ENCODE measurements at regions not wholly inside any gene's neighbourhood (a gene's known extent, or its start where the extent isn't known, plus 50 kb on each side); places are given as distances from the start of the nearest gene placed in this dataset.

DNA sequence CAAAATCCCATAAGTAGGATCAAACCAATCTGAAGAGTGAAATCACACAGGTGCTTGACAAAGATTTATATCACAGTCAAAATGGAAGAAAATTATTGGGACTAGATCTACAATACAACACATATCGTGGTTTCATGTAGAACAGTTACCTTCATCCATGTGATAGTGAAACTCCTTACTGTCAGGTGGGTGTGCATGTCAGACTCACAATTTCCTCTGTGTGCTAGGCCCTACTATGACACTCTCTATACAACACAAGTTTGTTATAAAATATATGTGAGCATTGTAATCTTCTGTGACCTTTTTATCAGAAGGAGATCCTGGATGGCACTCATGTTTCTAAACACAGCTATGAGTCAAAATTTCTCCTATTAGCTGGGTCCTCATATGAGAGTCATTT is 947.0 kb upstream of the TSPY4 start:
- no peaks in the 10 kb centered on the region for H3K27me3 ChIP-seq (ENCODE audit: control insufficient read depth, insufficient read depth)
- WGBS: 69% methylated on average over 1 of the region's 1 CpG
- DNase-seq (no peak), ATAC-seq (no peak)
- no peaks in the 10 kb centered on the region for H3K9me3 ChIP-seq (ENCODE audit: control insufficient read depth, low read length)
- H3K4me1 ChIP-seq (ENCODE audit: control insufficient read depth, insufficient read depth, low read length): no peaks in the 10 kb centered on the region
- no peak overlapping the region for H3K4me3 ChIP-seq (ENCODE audit: low read length)
- H3K27ac ChIP-seq (ENCODE audit: low read length): no peak overlapping the region
- intact Hi-C loops (cut with DNase I): no loop called here

DNA sequence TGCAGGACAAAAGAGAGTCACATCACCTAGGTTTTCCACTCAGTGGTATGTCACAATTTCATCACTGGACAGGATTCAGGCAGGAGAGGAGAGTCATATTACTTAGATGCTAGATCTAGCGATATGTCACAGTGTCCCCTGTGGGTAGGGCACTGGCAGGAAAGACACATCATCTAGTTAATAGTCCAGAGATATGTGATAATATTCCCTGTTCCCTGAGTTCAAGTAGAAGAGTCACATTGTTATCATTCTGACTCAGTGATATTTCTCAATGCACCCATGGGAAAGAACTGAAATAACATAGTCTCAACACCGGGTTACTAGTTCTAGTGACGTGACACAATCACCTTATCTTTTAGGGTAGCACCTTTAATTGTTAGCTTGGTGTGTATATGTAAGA is 944.0 kb upstream of the TSPY4 start:
- Histone ChIP-seq H3K4me3 (ENCODE audit: low read length) (no peak overlapping the region), H3K27ac (ENCODE audit: low read length) (no peak overlapping the region), H3K9me3 (ENCODE audit: control insufficient read depth, low read length) (no peaks in the 10 kb centered on the region), H3K27me3 (ENCODE audit: control insufficient read depth, insufficient read depth) (no peaks in the 10 kb centered on the region), H3K4me1 (ENCODE audit: control insufficient read depth, insufficient read depth, low read length) (no peaks in the 10 kb centered on the region)
- intact Hi-C loops (cut with DNase I): no loop called here
- DNase-seq (no peak), ATAC-seq (no peak)
- 75% methylated on average over 3 of the region's 3 CpGs for whole genome bisulfite sequencing

DNA sequence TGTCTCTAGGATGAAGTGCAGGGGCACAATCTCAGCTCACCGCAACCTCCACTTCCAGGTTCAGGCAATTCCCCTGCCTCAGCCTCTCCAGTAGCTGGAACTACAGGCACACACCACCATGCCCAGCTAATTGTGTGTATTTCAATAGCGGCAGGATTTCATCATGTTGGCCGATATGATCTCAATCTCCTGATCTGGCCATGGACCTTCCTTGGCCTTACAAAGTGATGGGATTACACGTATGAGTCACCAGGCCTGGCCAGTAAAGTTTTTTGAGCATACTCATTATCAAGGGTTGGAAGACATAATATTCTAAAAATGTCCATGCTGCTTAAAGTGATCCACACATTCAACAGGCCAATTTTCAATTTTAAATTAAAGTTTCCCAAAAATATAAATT is 914.4 kb upstream of the TSPY4 start:
- ATAC-seq (no peak), DNase-seq (no peak)
- Histone ChIP-seq H3K4me1 (ENCODE audit: control insufficient read depth, insufficient read depth, low read length) (no peaks in the 10 kb centered on the region), H3K4me3 (ENCODE audit: low read length) (no peak overlapping the region), H3K27me3 (ENCODE audit: control insufficient read depth, insufficient read depth) (no peaks in the 10 kb centered on the region), H3K27ac (ENCODE audit: low read length) (no peak overlapping the region), H3K9me3 (ENCODE audit: control insufficient read depth, low read length) (no peaks in the 10 kb centered on the region)
- intact Hi-C loops (cut with DNase I): no loop called here
- 80% methylated on average over 4 of the region's 4 CpGs for WGBS

DNA sequence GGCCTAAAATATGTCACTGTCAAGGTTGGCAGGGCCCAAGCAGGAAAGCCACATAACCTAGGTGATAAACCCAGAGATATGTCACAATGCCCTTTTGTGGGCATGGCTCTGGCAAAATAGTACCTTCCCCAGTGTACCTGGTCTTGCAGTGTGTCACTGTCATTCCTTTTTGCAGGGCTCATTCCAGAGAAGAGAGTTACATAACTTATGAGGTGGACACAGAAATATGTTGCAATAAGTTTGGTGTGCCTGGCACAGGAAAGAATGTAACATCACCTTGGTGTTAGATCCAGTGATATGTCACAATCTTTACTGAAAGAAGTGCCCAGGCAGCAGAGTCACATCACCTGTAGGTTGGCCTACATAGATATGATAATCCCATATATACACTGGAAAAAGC is 910.8 kb upstream of the TSPY4 start:
- Histone ChIP-seq H3K27me3 (ENCODE audit: control insufficient read depth, insufficient read depth) (no peaks in the 10 kb centered on the region), H3K4me1 (ENCODE audit: control insufficient read depth, insufficient read depth, low read length) (no peaks in the 10 kb centered on the region), H3K27ac (ENCODE audit: low read length) (no peak overlapping the region), H3K9me3 (ENCODE audit: control insufficient read depth, low read length) (no peaks in the 10 kb centered on the region), H3K4me3 (ENCODE audit: low read length) (no peak overlapping the region)
- DNase-seq (no peak), ATAC-seq (no peak)
- intact Hi-C loops (cut with DNase I): no loop called here

DNA sequence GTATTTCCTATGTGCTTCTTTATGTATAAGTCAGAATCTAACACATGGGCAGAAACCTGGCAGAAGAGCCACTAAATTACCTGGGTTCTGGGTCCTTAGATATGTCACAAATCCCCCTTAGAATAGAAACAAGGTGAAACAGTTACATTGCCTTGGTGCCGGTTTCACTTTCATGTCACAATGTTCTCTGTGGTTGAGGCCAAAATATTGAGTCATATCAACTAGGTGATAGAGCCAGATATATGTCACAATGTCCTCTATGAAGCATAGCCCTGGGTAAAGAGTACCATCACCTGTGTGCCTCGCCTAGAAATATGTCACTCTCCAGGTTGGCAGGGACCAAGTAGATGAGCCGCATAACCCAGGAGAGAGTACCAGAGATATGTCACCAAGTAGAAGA is 899.8 kb upstream of the TSPY4 start:
- H3K27me3 ChIP-seq (ENCODE audit: control insufficient read depth, insufficient read depth): no peaks in the 10 kb centered on the region

DNA sequence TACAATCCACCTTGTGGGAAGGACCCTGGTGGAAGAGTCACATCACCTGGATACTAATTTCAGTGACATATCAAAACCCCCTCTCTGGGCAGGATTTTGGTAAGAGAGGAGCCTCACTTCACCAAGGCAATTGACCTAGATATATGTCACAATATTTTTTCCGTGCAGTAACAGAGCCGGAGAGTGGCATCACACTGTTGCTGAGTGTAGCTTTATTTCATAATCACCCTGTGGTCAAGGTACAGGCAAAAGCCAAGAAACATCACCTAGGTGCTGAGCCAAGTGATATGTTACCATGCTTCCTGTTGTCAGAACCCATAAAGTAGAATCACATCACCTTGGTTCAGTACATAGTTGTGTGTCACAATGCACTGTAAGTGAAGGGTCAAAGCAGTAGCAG is 895.2 kb upstream of the TSPY4 start:
- Histone ChIP-seq H3K27me3 (ENCODE audit: control insufficient read depth, insufficient read depth) (no peaks in the 10 kb centered on the region), H3K27ac (ENCODE audit: low read length) (no peak overlapping the region), H3K9me3 (ENCODE audit: control insufficient read depth, low read length) (no peaks in the 10 kb centered on the region), H3K4me3 (ENCODE audit: low read length) (no peak overlapping the region), H3K4me1 (ENCODE audit: control insufficient read depth, insufficient read depth, low read length) (no peaks in the 10 kb centered on the region)
- DNase-seq (no peak), ATAC-seq (no peak)
- 93% methylated on average over 2 of the region's 2 CpGs for WGBS
- intact Hi-C loops (cut with DNase I): no loop called here

More for the DNA sequence above, 899.8 kb upstream of the TSPY4 start:
- no peaks in the 10 kb centered on the region for H3K4me1 ChIP-seq (ENCODE audit: control insufficient read depth, insufficient read depth, low read length)
- DNase-seq: no peak
- no peaks in the 10 kb centered on the region for H3K9me3 ChIP-seq (ENCODE audit: control insufficient read depth, low read length)
- H3K27ac ChIP-seq (ENCODE audit: low read length): no peak overlapping the region
- WGBS: 63% methylated on average over 3 of the region's 3 CpGs
- intact Hi-C loops (cut with DNase I): no loop called here
- H3K4me3 ChIP-seq (ENCODE audit: low read length): no peak overlapping the region
- no peak for ATAC-seq

DNA sequence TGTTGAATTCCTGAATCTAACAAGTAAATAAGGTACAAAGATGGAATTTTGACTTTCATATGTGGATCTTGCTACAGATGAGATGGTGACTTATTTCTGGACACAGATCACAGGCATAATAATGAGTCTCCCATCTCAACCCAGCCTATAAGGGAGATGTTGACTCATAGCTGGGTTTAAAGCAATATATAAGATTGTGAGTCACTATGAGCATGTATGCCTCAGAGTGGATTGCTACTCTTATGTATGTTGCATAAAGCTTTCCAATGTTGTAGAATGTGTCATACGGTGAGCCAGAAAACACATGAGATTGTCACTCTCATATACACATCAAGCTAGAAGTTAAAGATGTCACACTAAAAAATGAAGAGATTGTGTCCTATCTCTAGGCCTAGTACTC is 884.3 kb upstream of the TSPY4 start:
- no peak overlapping the region for H3K27ac ChIP-seq (ENCODE audit: low read length)
- ATAC-seq: no peak
- 93% methylated on average over 1 of the region's 1 CpG for WGBS

DNA sequence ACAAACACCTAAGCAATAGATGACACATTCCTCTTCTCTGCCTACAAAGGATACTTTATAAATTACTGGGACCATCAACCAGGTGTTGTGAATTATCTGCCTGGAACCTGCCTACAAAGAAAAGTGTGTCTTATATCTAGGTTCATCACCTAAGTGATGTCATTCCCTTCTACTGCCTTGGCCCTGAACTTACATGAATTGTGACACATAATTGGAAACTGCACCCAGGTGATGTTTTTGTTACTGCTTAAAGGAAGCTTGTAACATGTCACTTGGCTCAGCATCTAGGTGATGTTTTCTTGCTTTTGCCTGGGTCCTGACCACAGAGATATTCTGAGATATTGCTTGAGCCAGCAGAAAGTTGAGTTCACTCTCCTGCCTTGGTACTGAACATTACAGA is 870.5 kb upstream of the TSPY4 start:
- Histone ChIP-seq H3K27ac (ENCODE audit: low read length) (no peak overlapping the region), H3K9me3 (ENCODE audit: control insufficient read depth, low read length) (no peaks in the 10 kb centered on the region), H3K27me3 (ENCODE audit: control insufficient read depth, insufficient read depth) (no peaks in the 10 kb centered on the region), H3K4me1 (ENCODE audit: control insufficient read depth, insufficient read depth, low read length) (no peaks in the 10 kb centered on the region), H3K4me3 (ENCODE audit: low read length) (no peak overlapping the region)
- ATAC-seq: no peak
- DNase-seq: no peak
- intact Hi-C loops (cut with DNase I): no loop called here

More for the DNA sequence above, 884.3 kb upstream of the TSPY4 start:
- H3K4me3 ChIP-seq (ENCODE audit: low read length): no peak overlapping the region
- H3K9me3 ChIP-seq (ENCODE audit: control insufficient read depth, low read length): no peaks in the 10 kb centered on the region
- intact Hi-C loops (cut with DNase I): no loop called here
- DNase-seq: no peak
- no peaks in the 10 kb centered on the region for H3K27me3 ChIP-seq (ENCODE audit: control insufficient read depth, insufficient read depth)
- H3K4me1 ChIP-seq (ENCODE audit: control insufficient read depth, insufficient read depth, low read length): no peaks in the 10 kb centered on the region

DNA sequence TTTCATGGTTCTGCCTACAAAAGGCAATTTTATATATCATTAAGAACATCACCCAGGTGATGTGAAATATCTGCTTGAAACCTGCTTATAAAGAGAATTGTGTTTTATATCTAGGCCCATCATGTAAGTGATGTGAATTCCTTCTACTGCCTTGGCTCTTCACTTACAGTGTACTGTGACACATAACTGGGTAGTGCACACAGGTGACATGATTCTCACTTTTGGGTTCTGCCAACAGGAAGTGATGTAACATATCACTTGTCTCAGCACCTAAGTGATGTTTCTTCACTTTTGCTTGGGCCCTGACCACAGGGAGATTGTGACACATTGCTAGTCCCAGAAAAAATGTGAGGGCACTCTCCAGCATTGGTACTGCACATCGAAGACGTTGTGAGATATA is 867.0 kb upstream of the TSPY4 start:
- ATAC-seq: no peak
- no peaks in the 10 kb centered on the region for H3K9me3 ChIP-seq (ENCODE audit: control insufficient read depth, low read length)
- no peaks in the 10 kb centered on the region for H3K27me3 ChIP-seq (ENCODE audit: control insufficient read depth, insufficient read depth)
- H3K4me3 ChIP-seq (ENCODE audit: low read length): no peak overlapping the region
- no peaks in the 10 kb centered on the region for H3K4me1 ChIP-seq (ENCODE audit: control insufficient read depth, insufficient read depth, low read length)
- intact Hi-C loops (cut with DNase I): no loop called here
- no peak for DNase-seq
- 72% methylated on average over 2 of the region's 2 CpGs for WGBS
- no peak overlapping the region for H3K27ac ChIP-seq (ENCODE audit: low read length)

DNA sequence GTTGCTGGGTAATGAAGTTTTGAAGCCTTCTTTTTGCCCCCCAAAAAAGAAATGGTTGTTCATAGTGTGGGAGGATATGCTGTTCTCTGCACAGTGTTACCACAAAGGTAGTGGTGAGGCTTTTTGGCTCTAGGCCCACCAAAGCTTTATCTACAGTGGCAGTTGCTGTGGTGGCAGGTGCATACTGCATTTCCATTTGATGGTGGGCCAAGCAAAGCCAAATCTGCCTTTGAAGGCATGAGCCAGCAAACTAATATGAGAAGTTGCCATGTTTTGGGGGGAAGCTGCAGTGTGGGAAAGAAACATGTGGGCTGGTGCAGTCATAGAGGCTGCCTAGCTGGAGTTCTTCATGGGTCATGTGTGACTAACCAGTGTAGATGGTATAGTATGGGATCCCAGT is 858.1 kb upstream of the TSPY4 start:
- Histone ChIP-seq H3K9me3 (ENCODE audit: control insufficient read depth, low read length) (no peaks in the 10 kb centered on the region), H3K27ac (ENCODE audit: low read length) (no peak overlapping the region), H3K4me1 (ENCODE audit: control insufficient read depth, insufficient read depth, low read length) (no peaks in the 10 kb centered on the region), H3K4me3 (ENCODE audit: low read length) (no peak overlapping the region), H3K27me3 (ENCODE audit: control insufficient read depth, insufficient read depth) (no peaks in the 10 kb centered on the region)
- intact Hi-C loops (cut with DNase I): no loop called here
- DNase-seq (no peak), ATAC-seq (no peak)

DNA sequence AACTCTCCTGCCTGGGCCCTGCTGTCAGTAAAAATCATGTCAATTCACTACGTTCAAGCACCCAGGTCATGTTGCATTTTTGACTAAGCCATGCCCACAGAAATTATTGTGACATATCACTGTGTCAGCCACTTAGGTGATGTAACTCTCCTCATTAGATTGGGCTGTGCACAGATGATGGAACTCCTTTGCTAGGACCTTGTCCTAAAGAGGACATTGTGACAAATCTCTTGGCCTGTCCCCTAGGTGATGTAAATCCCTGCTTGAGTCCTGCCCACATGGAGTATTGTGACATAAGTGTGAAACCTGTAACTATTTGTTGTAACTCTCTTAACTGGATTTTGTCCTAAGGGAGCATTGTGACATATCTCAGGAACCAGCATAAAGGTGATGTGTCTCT is 848.3 kb upstream of the TSPY4 start:
- Histone ChIP-seq H3K4me3 (ENCODE audit: low read length) (no peak overlapping the region), H3K9me3 (ENCODE audit: control insufficient read depth, low read length) (no peaks in the 10 kb centered on the region), H3K27ac (ENCODE audit: low read length) (no peak overlapping the region), H3K4me1 (ENCODE audit: control insufficient read depth, insufficient read depth, low read length) (no peaks in the 10 kb centered on the region), H3K27me3 (ENCODE audit: control insufficient read depth, insufficient read depth) (no peaks in the 10 kb centered on the region)
- DNase-seq: no peak
- intact Hi-C loops (cut with DNase I): no loop called here
- WGBS: 37% methylated on average over 1 of the region's 1 CpG
- ATAC-seq: no peak

DNA sequence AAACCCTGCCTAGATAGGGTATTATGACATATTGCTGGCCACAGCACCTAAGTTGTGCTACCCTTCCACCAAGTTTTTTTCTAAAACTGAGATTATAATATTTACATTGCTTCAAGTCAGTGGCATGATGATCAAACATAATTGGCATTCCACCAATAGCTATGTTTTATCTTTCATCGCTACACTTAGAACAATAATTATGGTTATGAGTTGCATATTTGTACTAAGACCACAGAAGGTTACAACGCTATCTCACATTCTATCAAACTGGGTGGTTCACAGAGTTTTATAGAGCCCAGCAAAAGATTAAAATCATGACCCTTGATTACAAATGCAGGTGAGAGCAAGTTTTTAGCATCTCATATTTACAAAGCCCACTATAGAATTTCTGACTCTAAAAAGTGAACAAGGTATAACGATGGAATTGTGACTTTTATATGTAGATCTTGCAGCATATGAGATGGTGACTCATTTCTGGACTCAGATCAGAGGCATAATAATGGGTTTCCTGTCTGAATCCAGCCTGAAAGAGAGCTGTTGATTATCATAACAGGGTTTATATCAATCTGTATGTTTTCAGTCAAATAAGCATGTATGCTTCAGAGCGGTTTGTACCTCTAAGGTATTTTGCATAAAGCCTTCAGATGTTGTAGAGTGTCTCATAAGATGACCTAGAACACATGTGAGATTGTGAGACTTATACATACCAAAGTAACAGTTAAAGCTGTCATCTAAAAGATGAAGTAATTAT is 847.2 kb upstream of the TSPY4 start:
- ATAC-seq: no peak
- Histone ChIP-seq H3K27me3 (ENCODE audit: control insufficient read depth, insufficient read depth) (no peaks in the 10 kb centered on the region), H3K9me3 (ENCODE audit: control insufficient read depth, low read length) (no peaks in the 10 kb centered on the region), H3K27ac (ENCODE audit: low read length) (no peak overlapping the region), H3K4me3 (ENCODE audit: low read length) (no peak overlapping the region), H3K4me1 (ENCODE audit: control insufficient read depth, insufficient read depth, low read length) (no peaks in the 10 kb centered on the region)
- 71% methylated on average over 4 of the region's 4 CpGs for WGBS
- intact Hi-C loops (cut with DNase I): no loop called here
- DNase-seq: no peak
